ENCODE measurements at regions not wholly inside any gene's neighbourhood (a gene's known extent, or its start where the extent isn't known, plus 50 kb on each side); places are given as distances from the start of the nearest gene placed in this dataset.

DNA sequence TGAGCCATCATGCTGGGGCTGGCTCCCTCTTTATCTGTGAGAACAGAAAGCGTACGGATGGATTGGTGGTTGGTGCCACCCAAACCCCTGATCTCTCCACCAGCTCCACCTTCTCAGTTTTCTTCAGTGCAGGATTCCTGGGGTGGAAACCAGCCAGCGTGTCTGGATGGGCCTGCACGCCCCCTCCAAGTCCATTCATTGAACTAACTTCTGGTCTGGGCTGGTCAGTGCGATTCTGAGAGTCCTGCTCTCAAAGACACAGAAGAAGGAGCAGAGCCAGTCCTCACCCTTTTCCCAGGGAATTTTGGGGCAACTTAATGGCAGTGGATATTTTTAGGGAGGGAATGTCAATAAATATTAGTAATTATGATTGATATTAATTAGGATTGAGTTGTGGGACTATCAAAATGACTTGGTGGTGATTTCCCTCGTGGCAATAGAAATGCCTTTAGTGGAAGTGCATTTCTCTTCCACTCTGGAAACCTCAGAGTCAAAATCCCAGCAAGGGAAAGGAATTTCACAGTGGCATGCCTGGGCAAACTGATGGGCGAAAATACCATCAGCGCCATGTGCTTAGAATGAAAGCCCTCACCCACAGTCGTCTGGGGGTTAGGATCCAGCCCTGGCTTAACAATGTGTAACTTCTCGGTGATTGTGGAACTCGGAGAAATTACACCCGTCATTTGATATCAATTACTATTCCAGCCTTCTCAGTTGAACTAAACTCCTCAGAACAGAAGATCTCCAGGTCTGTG, 69.3 kb upstream of the EEPD1 start:
- Mint-ChIP-seq H3K4me3 (no peak overlapping the region), H3K9me3 (peaks cover 10% of the 10 kb centered on the region), H3K4me1 (peaks cover 6% of the 10 kb centered on the region), H3K27ac (no peak overlapping the region), H3K36me3 (no peaks in the 10 kb centered on the region), H3K27me3 (ENCODE audit: insufficient read depth, low read depth) (peaks cover 9% of the 10 kb centered on the region)
- Histone ChIP-seq H3K9ac (no peak overlapping the region), H2AFZ (replicated peaks) (peak overlapping the region; percentile 89), H3K4me2 (no peak overlapping the region), H3K4me1 (peaks cover 6% of the 10 kb centered on the region), H3K27me3 (no peaks in the 10 kb centered on the region), H3K36me3 (no peaks in the 10 kb centered on the region), H3F3A (ENCODE audit: low read depth) (peaks cover 6% of the 10 kb centered on the region), H3K27ac (no peak overlapping the region), H3K4me3 (no peak overlapping the region), H3K9me3 (ENCODE audit: low read depth) (no peaks in the 10 kb centered on the region), H3K79me2 (ENCODE audit: low read depth) (no peaks in the 10 kb centered on the region), H4K20me1 (ENCODE audit: low read depth) (no peaks in the 10 kb centered on the region)
- DNase-seq (ENCODE audit: low spot score): no peak
- TF ChIP-seq EZH2phosphoT487 (IDR thresholded peaks at IDR 0.05): no peak
- no peak for TF ChIP-seq EZH2 (IDR thresholded peaks at IDR 0.05)
- TF ChIP-seq, protein P1, sequence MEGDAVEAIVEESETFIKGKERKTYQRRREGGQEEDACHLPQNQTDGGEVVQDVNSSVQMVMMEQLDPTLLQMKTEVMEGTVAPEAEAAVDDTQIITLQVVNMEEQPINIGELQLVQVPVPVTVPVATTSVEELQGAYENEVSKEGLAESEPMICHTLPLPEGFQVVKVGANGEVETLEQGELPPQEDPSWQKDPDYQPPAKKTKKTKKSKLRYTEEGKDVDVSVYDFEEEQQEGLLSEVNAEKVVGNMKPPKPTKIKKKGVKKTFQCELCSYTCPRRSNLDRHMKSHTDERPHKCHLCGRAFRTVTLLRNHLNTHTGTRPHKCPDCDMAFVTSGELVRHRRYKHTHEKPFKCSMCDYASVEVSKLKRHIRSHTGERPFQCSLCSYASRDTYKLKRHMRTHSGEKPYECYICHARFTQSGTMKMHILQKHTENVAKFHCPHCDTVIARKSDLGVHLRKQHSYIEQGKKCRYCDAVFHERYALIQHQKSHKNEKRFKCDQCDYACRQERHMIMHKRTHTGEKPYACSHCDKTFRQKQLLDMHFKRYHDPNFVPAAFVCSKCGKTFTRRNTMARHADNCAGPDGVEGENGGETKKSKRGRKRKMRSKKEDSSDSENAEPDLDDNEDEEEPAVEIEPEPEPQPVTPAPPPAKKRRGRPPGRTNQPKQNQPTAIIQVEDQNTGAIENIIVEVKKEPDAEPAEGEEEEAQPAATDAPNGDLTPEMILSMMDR (IDR thresholded peaks at IDR 0.05): no peak

DNA sequence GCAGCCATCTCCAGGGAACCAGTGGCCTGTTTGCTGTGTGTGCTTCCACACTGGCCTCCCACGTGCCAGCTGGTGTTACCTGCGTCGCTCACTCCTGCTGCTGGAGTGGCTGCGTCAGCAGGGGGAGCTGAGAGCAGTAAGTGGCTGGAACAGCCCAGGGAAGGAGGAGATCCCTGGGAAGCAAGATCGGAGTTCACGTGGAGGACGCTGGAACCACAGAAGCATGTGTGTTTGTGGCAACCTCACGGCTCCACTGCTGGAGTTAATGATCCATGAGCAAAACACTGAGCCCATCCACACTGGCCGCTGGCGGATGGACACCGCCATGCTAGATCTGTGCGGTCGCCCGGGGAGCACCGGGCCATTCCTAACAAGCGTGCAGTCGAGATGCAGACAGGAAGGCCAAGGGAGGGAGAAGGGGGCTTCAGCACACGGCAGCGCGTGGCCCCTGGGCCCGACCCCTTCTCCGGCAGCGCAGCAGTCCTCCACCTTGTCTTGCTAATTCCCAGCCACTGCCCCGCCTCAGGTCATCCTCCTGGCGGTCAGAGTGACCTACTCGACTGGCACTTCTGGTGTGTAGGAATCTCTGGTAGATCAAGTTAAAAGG, 68.5 kb upstream of the EEPD1 start:
- DNase-seq (ENCODE audit: low spot score): peak; percentile 68
- no peak overlapping the region for H3K4me3 Mint-ChIP-seq
- H3K9me3 Mint-ChIP-seq: peaks cover 10% of the 10 kb centered on the region

DNA sequence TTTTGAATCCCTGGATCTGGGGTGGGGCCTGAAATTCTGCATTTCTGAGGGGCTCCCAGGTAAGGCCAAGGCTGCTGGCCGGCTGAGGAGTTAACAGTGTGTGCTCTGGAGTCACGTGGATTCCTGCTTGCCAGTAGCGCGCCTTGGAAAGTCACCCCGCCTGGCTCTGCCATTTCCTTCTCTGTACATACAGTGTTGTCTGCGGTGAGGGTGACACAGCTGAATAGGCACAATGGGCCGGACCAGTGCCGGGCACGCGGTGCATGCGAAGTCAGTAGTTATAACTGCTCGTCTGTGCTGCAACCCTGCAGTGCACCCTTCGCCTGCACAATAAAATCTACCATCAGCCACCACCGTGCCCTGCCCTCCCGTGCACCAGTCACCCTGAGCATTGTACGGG, 68.0 kb upstream of the EEPD1 start:
- Mint-ChIP-seq H3K27ac (no peak overlapping the region), H3K4me3 (no peak overlapping the region), H3K27me3 (ENCODE audit: insufficient read depth, low read depth) (peaks cover 6% of the 10 kb centered on the region), H3K9me3 (peaks cover 15% of the 10 kb centered on the region), H3K4me1 (peaks cover 6% of the 10 kb centered on the region), H3K36me3 (no peaks in the 10 kb centered on the region)
- Histone ChIP-seq H3K4me3 (no peak overlapping the region), H3K9me3 (ENCODE audit: low read depth) (no peaks in the 10 kb centered on the region), H3K79me2 (ENCODE audit: low read depth) (no peaks in the 10 kb centered on the region), H3K9ac (no peak overlapping the region), H3K4me1 (peaks cover 6% of the 10 kb centered on the region), H4K20me1 (ENCODE audit: low read depth) (no peaks in the 10 kb centered on the region), H3K27me3 (no peaks in the 10 kb centered on the region), H3K27ac (no peak overlapping the region), H3F3A (ENCODE audit: low read depth) (peaks cover 6% of the 10 kb centered on the region), H3K36me3 (no peaks in the 10 kb centered on the region), H2AFZ (replicated peaks) (peak overlapping the region; percentile 89), H3K4me2 (no peak overlapping the region)
- TF ChIP-seq, protein P1 (IDR thresholded peaks at IDR 0.05): no peak
- DNase-seq (ENCODE audit: low spot score): no peak

More for the DNA sequence above, 68.5 kb upstream of the EEPD1 start:
- H2AFZ ChIP-seq (replicated peaks): peak overlapping the region; percentile 89
- no peaks in the 10 kb centered on the region for H3K9me3 ChIP-seq (ENCODE audit: low read depth)
- H3K36me3 ChIP-seq: no peaks in the 10 kb centered on the region
- H3F3A ChIP-seq (ENCODE audit: low read depth): peaks cover 6% of the 10 kb centered on the region
- peaks cover 6% of the 10 kb centered on the region for H3K4me1 ChIP-seq
- H3K9ac ChIP-seq: no peak overlapping the region
- H3K36me3 Mint-ChIP-seq: no peaks in the 10 kb centered on the region
- H3K4me2 ChIP-seq: no peak overlapping the region
- H3K27me3 ChIP-seq: no peaks in the 10 kb centered on the region
- no peaks in the 10 kb centered on the region for H4K20me1 ChIP-seq (ENCODE audit: low read depth)
- peaks cover 6% of the 10 kb centered on the region for H3K4me1 Mint-ChIP-seq
- H3K4me3 ChIP-seq: no peak overlapping the region
- TF ChIP-seq EZH2 (IDR thresholded peaks at IDR 0.05) (no peak), EZH2phosphoT487 (IDR thresholded peaks at IDR 0.05) (no peak)
- TF ChIP-seq, protein P1 (IDR thresholded peaks at IDR 0.05): peak; percentile 54
- peaks cover 9% of the 10 kb centered on the region for H3K27me3 Mint-ChIP-seq (ENCODE audit: insufficient read depth, low read depth)
- no peak overlapping the region for H3K27ac ChIP-seq
- H3K79me2 ChIP-seq (ENCODE audit: low read depth): no peaks in the 10 kb centered on the region
- no peak overlapping the region for H3K27ac Mint-ChIP-seq

Data from neural progenitor cell (in vitro differentiated cells).